KMS-11 (cell line): ENCODE measurements at regions not wholly inside any gene's neighbourhood (a gene's known extent, or its start where the extent isn't known, plus 50 kb on each side); places are given as distances from the start of the nearest gene placed in this dataset.

Experiments
- H2AFZ ChIP-seq: fragments of 200-600 bp; sonication (generic); 2 replicates; pipeline ENCODE4 v1.6.1; 2016; ENCODE audit warnings: antibody characterized with exemption, mixed run types, low read depth
- H3K27ac ChIP-seq: fragments of 200-600 bp; sonication (generic); 2 replicates; pipeline ENCODE4 v1.6.1; 2016; ENCODE audit warnings: mild to moderate bottlenecking, mixed run types
- H3K27me3 ChIP-seq: fragments of 200-600 bp; sonication (generic); 2 replicates; pipeline ENCODE4 v1.6.1; 2017; ENCODE audit warnings: mild to moderate bottlenecking, low read depth, mixed run types, moderate library complexity; ENCODE audit not compliant: insufficient read depth
- H3K36me3 ChIP-seq: fragments of 200-600 bp; sonication (generic); 2 replicates; pipeline ENCODE4 v1.6.1; 2017; ENCODE audit warnings: mild to moderate bottlenecking, mixed run types; ENCODE audit not compliant: insufficient read depth
- H3K4me1 ChIP-seq: fragments of 200-600 bp; sonication (generic); 2 replicates; pipeline ENCODE4 v1.6.1; 2016; ENCODE audit warnings: mild to moderate bottlenecking, low read depth, mixed run types; ENCODE audit not compliant: poor library complexity, severe bottlenecking
- H3K4me2 ChIP-seq: fragments of 200-600 bp; sonication (generic); 2 replicates; pipeline ENCODE4 v1.7.0; 2016; ENCODE audit warnings: mild to moderate bottlenecking, mixed run types
- H3K4me3 ChIP-seq: fragments of 200-600 bp; sonication (generic); IDR thresholded peaks from 2 replicates; pipeline ENCODE4 v1.6.1; 2017; ENCODE audit warnings: low read depth, low read length, mixed read lengths; ENCODE audit not compliant: insufficient read depth
- H3K79me2 ChIP-seq: fragments of 200-600 bp; sonication (generic); 2 replicates; pipeline ENCODE4 v1.6.1; 2016; ENCODE audit warnings: low read depth, mixed run types; ENCODE audit not compliant: insufficient read depth
- H3K9ac ChIP-seq: fragments of 200-600 bp; sonication (generic); 2 replicates; pipeline ENCODE4 v1.6.1; 2016; ENCODE audit warnings: mild to moderate bottlenecking, mixed run types
- H4K20me1 ChIP-seq: fragments of 200-600 bp; sonication (generic); 2 replicates; pipeline ENCODE4 v1.6.1; 2016; ENCODE audit warnings: mild to moderate bottlenecking, mixed run types; ENCODE audit not compliant: insufficient read depth
- CTCF ChIP-seq: fragments of 200-600 bp; sonication (generic); conservative IDR thresholded peaks from 2 replicates; pipeline ENCODE4 v1.6.1; 2017; ENCODE audit warnings: low read depth, mild to moderate bottlenecking, antibody characterized with exemption, low read length, moderate library complexity, mixed read lengths

- no peak overlapping the region for H3K4me2 ChIP-seq
- H3K27ac ChIP-seq = no peak overlapping the region
- H4K20me1 ChIP-seq = peaks cover 9% of the 10 kb centered on the region; the same call in 1 of the 2 replicates
These were observed 84.4 kb downstream of the C9orf152 start for GRCh38 chr9:110123341-110124095.

GRCh38 chr9:110124439-110124838 is 83.5 kb downstream of the C9orf152 start:
- H3K79me2 ChIP-seq = peaks cover 95% of the 10 kb centered on the region
- H3K36me3 ChIP-seq = no peaks in the 10 kb centered on the region
- no peak overlapping the region for H3K4me2 ChIP-seq
- TF ChIP-seq CTCF = no peak
- no peak overlapping the region for H2AFZ ChIP-seq
- H3K27me3 ChIP-seq = no peaks in the 10 kb centered on the region
- H3K4me3 ChIP-seq = no peak overlapping the region
- no peak overlapping the region for H3K9ac ChIP-seq
- peaks cover 50% of the 10 kb centered on the region for H3K4me1 ChIP-seq
- no peak overlapping the region for H3K27ac ChIP-seq
- 0 out of 2 replicates have a peak, but pooled peaks cover 9% of the 10 kb centered on the region for H4K20me1 ChIP-seq

More at GRCh38 chr9:110123341-110124095, 84.4 kb downstream of the C9orf152 start:
- Histone ChIP-seq H3K9ac (no peak overlapping the region), H3K4me1 (peaks cover 52% of the 10 kb centered on the region), H3K4me3 (no peak overlapping the region), H3K79me2 (peaks cover 94% of the 10 kb centered on the region), H3K27me3 (no peaks in the 10 kb centered on the region), H3K36me3 (no peaks in the 10 kb centered on the region), H2AFZ (no peak overlapping the region)
- no peak for TF ChIP-seq CTCF

- H3K4me1 ChIP-seq = peaks cover 42% of the 10 kb centered on the region
- TF ChIP-seq CTCF = no peak
These were observed 82.7 kb downstream of the C9orf152 start for GRCh38 chr9:110125207-110125751.

GRCh38 chr9:110125763-110126351 is 82.1 kb downstream of the C9orf152 start:
- H3K27me3 ChIP-seq = no peaks in the 10 kb centered on the region
- H4K20me1 ChIP-seq = 0 out of 2 replicates have a peak, but pooled peaks cover 5% of the 10 kb centered on the region
- TF ChIP-seq CTCF = no peak
- H3K36me3 ChIP-seq = no peaks in the 10 kb centered on the region
- peaks cover 95% of the 10 kb centered on the region for H3K79me2 ChIP-seq
- peaks cover 38% of the 10 kb centered on the region for H3K4me1 ChIP-seq
- peak overlapping the region; percentile 10; the same call in 1 of the 2 replicates for H3K4me2 ChIP-seq
- H3K27ac ChIP-seq = no peak overlapping the region; the same call in 1 of the 2 replicates
- H2AFZ ChIP-seq = no peak overlapping the region
- H3K9ac ChIP-seq = no peak overlapping the region
- H3K4me3 ChIP-seq = no peak overlapping the region

More at GRCh38 chr9:110125207-110125751, 82.7 kb downstream of the C9orf152 start:
- no peaks in the 10 kb centered on the region for H3K36me3 ChIP-seq
- peaks cover 95% of the 10 kb centered on the region for H3K79me2 ChIP-seq
- no peak overlapping the region; the same call in 1 of the 2 replicates for H3K4me2 ChIP-seq
- H3K27ac ChIP-seq = no peak overlapping the region; the same call in 1 of the 2 replicates
- H3K27me3 ChIP-seq = no peaks in the 10 kb centered on the region
- H3K9ac ChIP-seq = no peak overlapping the region
- no peak overlapping the region for H3K4me3 ChIP-seq
- H4K20me1 ChIP-seq = 0 out of 2 replicates have a peak, but pooled peaks cover 5% of the 10 kb centered on the region
- no peak overlapping the region for H2AFZ ChIP-seq
